Astrocyte (in vitro differentiated cells and primary cell): ENCODE measurements at regions not wholly inside any gene's neighbourhood (a gene's known extent, or its start where the extent isn't known, plus 50 kb on each side); places are given as distances from the start of the nearest gene placed in this dataset.
"Not testable (repeated sequence)": the region's sequence is repeated elsewhere in the genome, so short reads cannot be mapped to it uniquely, and the experiment has no call there.

Source experiments
- DNase-seq: peaks from one replicate; pipeline ENCODE4 v3.0.0-alpha.2; 2010; ENCODE audit warnings: low read depth
- FAIRE-seq: peaks from 2 replicates; lab custom pipeline; 2011; peaks lifted over from hg19 to GRCh38; lab: Jason Lieb, UNC
- H2AFZ ChIP-seq: 2 replicates; pipeline ENCODE4 v1.6.0; 2012; ENCODE audit warnings: low read depth, low read length, inconsistent platforms
- H3K27ac ChIP-seq: 2 replicates; pipeline ENCODE4 v1.5.1; 2011; ENCODE audit warnings: low read depth, low read length, inconsistent platforms
- H3K27me3 ChIP-seq: 2 replicates; pipeline ENCODE4 v1.6.0; 2011; ENCODE audit warnings: low read length, inconsistent platforms; ENCODE audit not compliant: insufficient read depth
- H3K36me3 ChIP-seq: 2 replicates; pipeline ENCODE4 v1.5.1; 2011; ENCODE audit warnings: low read length, inconsistent platforms; ENCODE audit not compliant: insufficient read depth
- H3K4me1 ChIP-seq: 2 replicates; pipeline ENCODE4 v1.5.1; 2011; ENCODE audit warnings: low read length, inconsistent platforms; ENCODE audit not compliant: insufficient read depth
- H3K4me2 ChIP-seq: 2 replicates; pipeline ENCODE4 v1.6.0; 2012; ENCODE audit warnings: low read length, inconsistent platforms
- H3K4me3 ChIP-seq: 2 replicates; pipeline ENCODE4 v1.5.1; 2011; ENCODE audit warnings: low read depth, mild to moderate bottlenecking, low read length, inconsistent platforms; ENCODE audit not compliant: insufficient read depth
- H3K79me2 ChIP-seq: 2 replicates; pipeline ENCODE4 v1.6.0; 2012; ENCODE audit warnings: mild to moderate bottlenecking, low read length, inconsistent platforms; ENCODE audit not compliant: insufficient read depth
- H3K9ac ChIP-seq: 2 replicates; pipeline ENCODE4 v1.6.0; 2012; ENCODE audit warnings: mild to moderate bottlenecking, low read length, inconsistent platforms
- H3K9me3 ChIP-seq: 2 replicates; pipeline ENCODE4 v1.5.1; 2012; ENCODE audit warnings: low read depth, mild to moderate bottlenecking, low read length, inconsistent platforms; ENCODE audit not compliant: insufficient read depth
- H4K20me1 ChIP-seq: 2 replicates; pipeline ENCODE4 v1.6.0; 2012; ENCODE audit warnings: low read length, inconsistent platforms; ENCODE audit not compliant: insufficient read depth
- H3K27ac Mint-ChIP-seq: one replicate; pipeline ENCODE4 v1.8.0; 2021; ENCODE audit warnings: mild to moderate bottlenecking, mixed read lengths; ENCODE audit not compliant: unreplicated experiment
- H3K27me3 Mint-ChIP-seq: one replicate; pipeline ENCODE4 v1.8.0; 2021; ENCODE audit warnings: low read depth, mixed read lengths; ENCODE audit not compliant: unreplicated experiment
- H3K36me3 Mint-ChIP-seq: one replicate; pipeline ENCODE4 v1.8.0; 2021; ENCODE audit warnings: low read depth, mixed read lengths; ENCODE audit not compliant: unreplicated experiment
- H3K4me1 Mint-ChIP-seq: one replicate; pipeline ENCODE4 v1.8.0; 2021; ENCODE audit warnings: low read depth, mixed read lengths; ENCODE audit not compliant: unreplicated experiment
- H3K4me3 Mint-ChIP-seq: one replicate; pipeline ENCODE4 v1.8.0; 2021; ENCODE audit warnings: mild to moderate bottlenecking, moderate library complexity, mixed read lengths; ENCODE audit not compliant: unreplicated experiment
- H3K9me3 Mint-ChIP-seq: one replicate; pipeline ENCODE4 v1.8.0; 2021; ENCODE audit warnings: mild to moderate bottlenecking, mixed read lengths; ENCODE audit not compliant: unreplicated experiment
- EZH2 ChIP-seq: IDR thresholded peaks from 2 replicates; pipeline ENCODE4 v1.6.1; 2012; ENCODE audit warnings: mild to moderate bottlenecking, low read length, inconsistent platforms; ENCODE audit not compliant: insufficient read depth
- TF ChIP-seq, protein P1 (sequence below): IDR thresholded peaks from 2 replicates; pipeline ENCODE4 v1.5.1; 2011; ENCODE audit warnings: low read depth, mild to moderate bottlenecking, inconsistent platforms, low read length, moderate library complexity; ENCODE audit not compliant: insufficient read depth

DNA sequence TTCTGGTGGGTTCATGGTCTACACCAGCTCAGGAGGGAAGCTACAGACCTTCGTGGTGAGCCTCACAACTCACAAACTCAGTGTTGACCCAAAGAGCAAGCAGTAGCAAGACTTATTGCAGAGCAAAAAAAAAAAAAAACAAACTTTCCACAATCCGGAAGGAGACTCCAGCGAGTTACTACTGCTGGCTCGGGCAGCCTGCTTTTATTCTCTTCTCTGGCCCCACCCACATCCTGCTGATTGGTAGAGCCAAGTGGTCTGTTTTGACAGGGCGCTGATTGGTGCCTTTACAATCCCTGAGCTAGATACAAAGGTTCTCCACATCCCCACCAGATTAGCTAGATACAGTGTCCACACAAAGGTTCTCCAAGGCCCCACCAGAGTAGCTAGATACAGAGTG is 135.6 kb upstream of the TMEM170B start:
- not testable (repeated sequence) for H3K36me3 ChIP-seq, DNase-seq, H2AFZ ChIP-seq

GRCh38 chr6:11398451-11399326 is 138.9 kb upstream of the TMEM170B start:
- Histone ChIP-seq H4K20me1 (no peaks in the 10 kb centered on the region), H3K36me3 (no peaks in the 10 kb centered on the region), H3K79me2 (no peaks in the 10 kb centered on the region), H3K9me3 (no peaks in the 10 kb centered on the region), H3K4me1 (peaks cover 9% of the 10 kb centered on the region), H3K27me3 (no peaks in the 10 kb centered on the region), H3K4me3 (no peak overlapping the region), H3K9ac (no peak overlapping the region), H2AFZ (no peak overlapping the region), H3K4me2 (no peak overlapping the region), H3K27ac (no peak overlapping the region)
- no peak for TF ChIP-seq EZH2
- TF ChIP-seq, protein P1, sequence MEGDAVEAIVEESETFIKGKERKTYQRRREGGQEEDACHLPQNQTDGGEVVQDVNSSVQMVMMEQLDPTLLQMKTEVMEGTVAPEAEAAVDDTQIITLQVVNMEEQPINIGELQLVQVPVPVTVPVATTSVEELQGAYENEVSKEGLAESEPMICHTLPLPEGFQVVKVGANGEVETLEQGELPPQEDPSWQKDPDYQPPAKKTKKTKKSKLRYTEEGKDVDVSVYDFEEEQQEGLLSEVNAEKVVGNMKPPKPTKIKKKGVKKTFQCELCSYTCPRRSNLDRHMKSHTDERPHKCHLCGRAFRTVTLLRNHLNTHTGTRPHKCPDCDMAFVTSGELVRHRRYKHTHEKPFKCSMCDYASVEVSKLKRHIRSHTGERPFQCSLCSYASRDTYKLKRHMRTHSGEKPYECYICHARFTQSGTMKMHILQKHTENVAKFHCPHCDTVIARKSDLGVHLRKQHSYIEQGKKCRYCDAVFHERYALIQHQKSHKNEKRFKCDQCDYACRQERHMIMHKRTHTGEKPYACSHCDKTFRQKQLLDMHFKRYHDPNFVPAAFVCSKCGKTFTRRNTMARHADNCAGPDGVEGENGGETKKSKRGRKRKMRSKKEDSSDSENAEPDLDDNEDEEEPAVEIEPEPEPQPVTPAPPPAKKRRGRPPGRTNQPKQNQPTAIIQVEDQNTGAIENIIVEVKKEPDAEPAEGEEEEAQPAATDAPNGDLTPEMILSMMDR: no peak
- Mint-ChIP-seq H3K36me3 (peaks cover 1% of the 10 kb centered on the region), H3K9me3 (peaks cover 1% of the 10 kb centered on the region), H3K4me3 (no peak overlapping the region), H3K27me3 (peaks cover 3% of the 10 kb centered on the region), H3K27ac (no peak overlapping the region), H3K4me1 (peaks cover 11% of the 10 kb centered on the region)
- DNase-seq (no peak), FAIRE-seq (no peak)

More for the DNA sequence above, 135.6 kb upstream of the TMEM170B start:
- not testable (repeated sequence) for H3K4me1 Mint-ChIP-seq, FAIRE-seq, H3K27me3 ChIP-seq, H3K27ac Mint-ChIP-seq, H3K4me1 ChIP-seq, H3K79me2 ChIP-seq, H4K20me1 ChIP-seq, H3K27me3 Mint-ChIP-seq, H3K4me3 Mint-ChIP-seq, H3K9me3 ChIP-seq, H3K36me3 Mint-ChIP-seq, H3K27ac ChIP-seq, H3K4me2 ChIP-seq, H3K9ac ChIP-seq, H3K4me3 ChIP-seq, H3K9me3 Mint-ChIP-seq

GRCh38 chr6:11397622-11398450 is 139.7 kb upstream of the TMEM170B start:
- peaks cover 17% of the 10 kb centered on the region for H3K4me1 ChIP-seq
- Mint-ChIP-seq H3K9me3 (peaks cover 3% of the 10 kb centered on the region), H3K4me1 (peaks cover 18% of the 10 kb centered on the region), H3K4me3 (no peak overlapping the region), H3K36me3 (peaks cover 1% of the 10 kb centered on the region), H3K27me3 (peaks cover 3% of the 10 kb centered on the region), H3K27ac (no peak overlapping the region)
- H3K27ac ChIP-seq: no peak overlapping the region
- no peaks in the 10 kb centered on the region for H3K9me3 ChIP-seq
- no peak for FAIRE-seq
- TF ChIP-seq, protein P1: no peak
- no peak for TF ChIP-seq EZH2
- H3K4me3 ChIP-seq: no peak overlapping the region
- H4K20me1 ChIP-seq: no peaks in the 10 kb centered on the region
- no peak overlapping the region for H2AFZ ChIP-seq
- no peak overlapping the region for H3K4me2 ChIP-seq
- DNase-seq: no peak
- H3K27me3 ChIP-seq: no peaks in the 10 kb centered on the region
- no peaks in the 10 kb centered on the region for H3K36me3 ChIP-seq
- H3K9ac ChIP-seq: no peak overlapping the region
- no peaks in the 10 kb centered on the region for H3K79me2 ChIP-seq
